ENCODE measurements at regions not wholly inside any gene's neighbourhood (a gene's known extent, or its start where the extent isn't known, plus 50 kb on each side); places are given as distances from the start of the nearest gene placed in this dataset.

DNA sequence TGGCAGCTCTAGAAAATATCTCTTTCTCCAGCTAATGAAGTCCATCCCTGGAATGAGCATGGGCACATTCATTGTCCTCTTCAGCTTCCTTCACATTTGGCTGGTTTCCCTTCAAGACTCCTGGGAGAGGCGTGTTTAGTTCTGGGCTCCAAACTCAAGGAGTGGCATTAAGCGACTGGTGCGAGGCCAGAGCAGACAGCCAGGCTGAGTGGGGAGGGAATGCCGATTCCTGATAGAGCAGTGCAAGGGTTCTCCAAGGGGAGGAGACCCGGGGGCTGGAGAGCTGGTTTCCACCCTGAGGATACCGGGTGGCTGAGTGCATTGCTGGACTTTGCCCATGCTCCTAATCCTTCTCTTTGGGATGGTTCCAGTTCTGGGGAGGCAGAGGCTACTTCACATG lies 372.1 kb downstream of the RPS24 start:
- no peak overlapping the region for H3K4me3 ChIP-seq
- intact Hi-C loops (cut with DNase I), result no loop called here
- no peak for DNase-seq
- no peak overlapping the region for H3K27ac ChIP-seq
- no peaks in the 10 kb centered on the region for H3K27me3 ChIP-seq
- no peaks in the 10 kb centered on the region for H3K36me3 ChIP-seq
- WGBS, 3 donors, result 76 to 83% (median 79%) methylated on average over 6 of the region's 6 CpGs
- TF ChIP-seq, protein P1, sequence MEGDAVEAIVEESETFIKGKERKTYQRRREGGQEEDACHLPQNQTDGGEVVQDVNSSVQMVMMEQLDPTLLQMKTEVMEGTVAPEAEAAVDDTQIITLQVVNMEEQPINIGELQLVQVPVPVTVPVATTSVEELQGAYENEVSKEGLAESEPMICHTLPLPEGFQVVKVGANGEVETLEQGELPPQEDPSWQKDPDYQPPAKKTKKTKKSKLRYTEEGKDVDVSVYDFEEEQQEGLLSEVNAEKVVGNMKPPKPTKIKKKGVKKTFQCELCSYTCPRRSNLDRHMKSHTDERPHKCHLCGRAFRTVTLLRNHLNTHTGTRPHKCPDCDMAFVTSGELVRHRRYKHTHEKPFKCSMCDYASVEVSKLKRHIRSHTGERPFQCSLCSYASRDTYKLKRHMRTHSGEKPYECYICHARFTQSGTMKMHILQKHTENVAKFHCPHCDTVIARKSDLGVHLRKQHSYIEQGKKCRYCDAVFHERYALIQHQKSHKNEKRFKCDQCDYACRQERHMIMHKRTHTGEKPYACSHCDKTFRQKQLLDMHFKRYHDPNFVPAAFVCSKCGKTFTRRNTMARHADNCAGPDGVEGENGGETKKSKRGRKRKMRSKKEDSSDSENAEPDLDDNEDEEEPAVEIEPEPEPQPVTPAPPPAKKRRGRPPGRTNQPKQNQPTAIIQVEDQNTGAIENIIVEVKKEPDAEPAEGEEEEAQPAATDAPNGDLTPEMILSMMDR (IDR thresholded peaks at IDR 0.05), result no peak
- no peak for TF ChIP-seq EP300 (IDR thresholded peaks at IDR 0.05)
- TF ChIP-seq POLR2A (IDR thresholded peaks at IDR 0.05), result no peak
- no peaks in the 10 kb centered on the region for H3K9me3 ChIP-seq
- H3K4me1 ChIP-seq (ENCODE audit: insufficient read depth), result peaks cover 23% of the 10 kb centered on the region

DNA sequence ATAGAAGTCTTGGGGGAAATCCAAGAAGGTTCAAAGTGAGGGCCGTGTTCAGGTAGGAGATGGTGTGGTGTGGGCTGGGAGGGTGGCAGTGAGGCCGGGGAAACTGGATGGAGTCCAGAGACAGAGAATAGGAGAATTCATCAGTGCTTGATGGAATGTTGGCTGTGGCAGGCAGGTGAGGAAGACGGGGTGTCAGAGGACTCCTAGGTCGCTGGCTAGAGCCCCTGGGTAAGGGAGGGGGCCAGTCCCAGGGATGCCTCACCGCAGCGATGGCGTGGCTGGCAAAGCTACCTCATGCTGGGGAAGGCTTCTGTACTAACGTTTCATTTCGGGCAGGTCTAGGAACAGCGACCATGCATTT lies 373.0 kb downstream of the RPS24 start:
- TF ChIP-seq POLR2A (IDR thresholded peaks at IDR 0.05) (no peak), EP300 (IDR thresholded peaks at IDR 0.05) (no peak)
- TF ChIP-seq, protein P1 (IDR thresholded peaks at IDR 0.05), result no peak
- Histone ChIP-seq H3K27me3 (no peaks in the 10 kb centered on the region), H3K9me3 (no peaks in the 10 kb centered on the region), H3K36me3 (no peaks in the 10 kb centered on the region), H3K4me1 (ENCODE audit: insufficient read depth) (peaks cover 23% of the 10 kb centered on the region), H3K4me3 (peak overlapping the region; percentile 33), H3K27ac (peak overlapping the region; percentile 68 to 84)
- WGBS, 3 donors, result 5 to 7% (median 6%) methylated on average over 10 of the region's 10 CpGs
- DNase-seq, result no peak
- intact Hi-C loops (cut with DNase I), result no loop called here

DNA sequence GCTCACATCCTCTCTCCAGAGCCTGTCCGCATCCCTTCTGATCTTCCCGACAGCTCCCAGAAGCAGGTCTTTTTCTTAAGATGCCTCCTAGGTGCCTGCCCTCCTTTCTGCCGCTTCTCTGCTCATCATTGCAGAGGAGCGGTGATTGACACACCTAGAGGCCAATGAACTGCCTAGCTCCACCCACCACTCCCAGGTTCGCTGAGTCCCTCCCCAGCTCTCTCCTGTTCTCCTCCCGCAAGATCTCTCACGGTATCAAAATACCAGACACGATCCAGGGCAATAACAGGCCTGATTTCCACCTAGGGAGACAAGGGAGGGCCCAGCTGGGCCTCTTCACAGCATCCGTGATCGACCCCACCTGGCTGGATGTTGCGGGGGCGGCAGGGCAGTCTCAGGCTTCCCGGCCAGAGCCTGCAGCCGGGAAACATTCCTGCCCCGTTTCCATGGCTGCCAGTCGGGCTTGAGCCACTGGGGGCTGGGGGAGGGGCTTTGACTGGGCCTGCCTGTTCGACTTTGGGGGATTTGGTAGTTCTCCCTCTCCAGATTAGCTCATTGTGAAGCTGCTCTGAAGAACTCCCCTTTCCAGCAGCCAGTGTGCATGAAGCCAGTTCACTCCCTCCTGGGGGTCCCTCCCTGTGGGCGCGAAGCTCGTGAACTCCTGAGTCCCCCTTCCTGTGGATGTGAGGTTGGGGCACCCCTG lies 373.5 kb downstream of the RPS24 start:
- intact Hi-C loops (cut with DNase I), result no loop called here
- peaks cover 23% of the 10 kb centered on the region for H3K4me1 ChIP-seq (ENCODE audit: insufficient read depth)
- TF ChIP-seq EP300 (IDR thresholded peaks at IDR 0.05) (no peak), POLR2A (IDR thresholded peaks at IDR 0.05) (no peak)
- TF ChIP-seq, protein P1 (IDR thresholded peaks at IDR 0.05), result peak in 1 of 3 donors; percentile 32
- WGBS, 3 donors, result 3 to 6% (median 4%) methylated on average over 20 of the region's 20 CpGs
- H3K9me3 ChIP-seq, result no peaks in the 10 kb centered on the region
- H3K36me3 ChIP-seq, result no peaks in the 10 kb centered on the region
- peak; percentile 94 to 97 (median 94) for DNase-seq
- H3K27me3 ChIP-seq, result no peaks in the 10 kb centered on the region
- H3K27ac ChIP-seq, result peak overlapping the region; percentile 68 to 84
- peak overlapping the region; percentile 33 for H3K4me3 ChIP-seq

DNA sequence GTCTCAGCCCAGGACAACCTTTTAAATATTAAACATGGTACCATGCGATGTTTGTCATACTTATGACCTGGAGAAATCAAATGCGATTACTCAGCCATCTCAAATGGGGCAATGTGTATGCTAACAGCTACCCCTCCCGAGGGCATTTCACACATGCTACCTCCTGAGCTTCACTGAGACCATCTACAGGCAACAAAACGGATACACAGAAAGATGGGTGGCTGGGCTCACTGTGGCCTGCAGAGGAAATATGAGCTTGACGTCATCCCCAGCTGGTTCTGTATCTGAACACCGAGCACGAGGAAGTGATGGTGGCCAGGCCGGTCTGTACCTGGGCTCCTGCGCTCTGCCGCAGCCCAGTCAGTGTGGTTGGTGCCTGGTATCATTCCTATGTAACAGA lies 374.3 kb downstream of the RPS24 start:
- intact Hi-C loops (cut with DNase I), result no loop called here
- Histone ChIP-seq H3K4me1 (ENCODE audit: insufficient read depth) (peaks cover 23% of the 10 kb centered on the region), H3K27ac (peak overlapping the region; percentile 6 to 84), H3K27me3 (no peaks in the 10 kb centered on the region), H3K4me3 (no peak overlapping the region), H3K36me3 (no peaks in the 10 kb centered on the region), H3K9me3 (no peaks in the 10 kb centered on the region)
- TF ChIP-seq POLR2A (IDR thresholded peaks at IDR 0.05) (no peak), EP300 (IDR thresholded peaks at IDR 0.05) (no peak)
- TF ChIP-seq, protein P1 (IDR thresholded peaks at IDR 0.05), result no peak
- 87 to 93% (median 90%) methylated on average over 10 of the region's 10 CpGs for WGBS, 3 donors
- DNase-seq, result no peak
